PC-9 (cell line): ENCODE measurements at regions not wholly inside any gene's neighbourhood (a gene's known extent, or its start where the extent isn't known, plus 50 kb on each side); places are given as distances from the start of the nearest gene placed in this dataset.

ENCODE experiments used
- BruUV-seq: library from RNA; stranded (reverse); fragments of 400-500 nt; replicated peaks from 2 replicates; lab custom pipeline; 2021; lab: Mats Ljungman, UMichigan
- CTCF ChIA-PET: fragments of 300-600 bp; sonication (Branson Sonifier 250); formaldehyde crosslinking; loops from one replicate; lab custom pipeline; 2022; ENCODE audit warnings: antibody characterized with exemption; lab: Charles Lee
- POLR2A ChIA-PET: fragments of 300-600 bp; sonication (Branson Sonifier 250); formaldehyde crosslinking; loops from one replicate; lab custom pipeline; 2022; ENCODE audit warnings: antibody characterized with exemption; ENCODE audit not compliant: unreplicated experiment; lab: Charles Lee
- DNase-seq, 2 experiments: peaks; one replicate each; pipeline versions ENCODE4 v3.0.0 to v3.0.0-alpha.2; 2015 to 2022; ENCODE audit warnings: mixed read lengths in 1 of 2
- H2AFZ ChIP-seq: fragments of 200-600 bp; sonication (generic); 2 replicates; pipeline ENCODE4 v1.8.1; 2017; ENCODE audit warnings: antibody characterized with exemption
- H3F3A ChIP-seq: fragments of 200-600 bp; sonication (generic); 2 replicates; pipeline ENCODE4 v1.8.1; 2017; ENCODE audit warnings: antibody characterized with exemption, mild to moderate bottlenecking, low read depth; ENCODE audit not compliant: insufficient read depth
- H3K27ac ChIP-seq: fragments of 200-600 bp; sonication (generic); 2 replicates; pipeline ENCODE4 v1.6.1; 2016; ENCODE audit warnings: mixed run types
- H3K27me3 ChIP-seq: fragments of 200-600 bp; sonication (generic); 2 replicates; pipeline ENCODE4 v1.6.1; 2016; ENCODE audit warnings: low read depth, mixed run types; ENCODE audit not compliant: insufficient read depth
- H3K36me3 ChIP-seq: fragments of 200-600 bp; sonication (generic); 2 replicates; pipeline ENCODE4 v1.6.1; 2016; ENCODE audit warnings: low read depth, mixed run types
- H3K4me1 ChIP-seq: fragments of 200-600 bp; sonication (generic); replicated peaks from 2 replicates; pipeline ENCODE4 v1.6.1; 2016; ENCODE audit warnings: mixed run types; ENCODE audit not compliant: insufficient read depth
- H3K4me2 ChIP-seq: fragments of 200-600 bp; sonication (generic); 2 replicates; pipeline ENCODE4 v1.6.1; 2017; ENCODE audit warnings: mixed run types
- H3K4me3 ChIP-seq: fragments of 200-600 bp; sonication (generic); 2 replicates; pipeline ENCODE4 v1.6.1; 2016; ENCODE audit warnings: mixed run types
- H3K79me2 ChIP-seq: fragments of 200-600 bp; sonication (generic); 2 replicates; pipeline ENCODE4 v1.6.1; 2017; ENCODE audit warnings: low read depth, mixed run types
- H3K9me2 ChIP-seq: fragments of 200-600 bp; sonication (generic); 2 replicates; pipeline ENCODE4 v1.8.1; 2017; ENCODE audit warnings: mild to moderate bottlenecking; ENCODE audit not compliant: insufficient read depth
- H3K9me3 ChIP-seq: fragments of 200-600 bp; sonication (generic); 2 replicates; pipeline ENCODE4 v1.8.1; 2016; ENCODE audit warnings: low read depth; ENCODE audit not compliant: insufficient read depth
- H4K20me1 ChIP-seq: fragments of 200-600 bp; sonication (generic); 2 replicates; pipeline ENCODE4 v1.8.1; 2017; ENCODE audit not compliant: insufficient read depth
- CTCF ChIP-seq: fragments of 200-600 bp; sonication (generic); conservative IDR thresholded peaks from 2 replicates; pipeline ENCODE4 v1.6.1; 2017; ENCODE audit warnings: mixed run types, antibody characterized with exemption, mild to moderate bottlenecking, moderate library complexity
- EZH2 ChIP-seq: fragments of 200-600 bp; sonication (generic); IDR thresholded peaks from 2 replicates; pipeline ENCODE4 v1.8.0; 2017; ENCODE audit warnings: antibody characterized with exemption, low read depth
- intact Hi-C: fragments of 100-400 bp; cut with micrococcal nuclease; formaldehyde crosslinking; loops from one replicate; pipeline ENCODE4 v1.10.0; 2022; ENCODE audit not compliant: unreplicated experiment

DNA sequence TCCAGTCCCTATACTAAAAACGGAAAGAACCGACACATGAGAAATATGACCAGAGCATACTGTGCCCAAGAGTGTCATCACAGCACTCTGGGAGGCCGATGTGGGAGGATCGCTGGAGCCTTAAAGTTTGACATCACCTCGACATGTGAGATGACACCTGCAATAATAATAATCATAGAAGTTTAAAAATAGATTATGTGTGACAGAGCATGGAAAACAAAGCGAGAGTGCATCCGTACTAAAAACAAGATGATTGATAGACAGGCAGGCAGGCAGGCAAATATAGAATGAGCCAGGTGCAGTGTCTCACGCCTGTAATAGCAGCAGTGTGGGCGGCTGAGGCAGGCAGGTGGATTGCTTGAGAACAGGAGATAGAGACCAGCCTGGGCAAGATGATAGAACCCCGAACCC lies 114.8 kb upstream of the ANKRD30BL start:
- TF ChIP-seq EZH2 (no peak), CTCF (no peak)

DNA sequence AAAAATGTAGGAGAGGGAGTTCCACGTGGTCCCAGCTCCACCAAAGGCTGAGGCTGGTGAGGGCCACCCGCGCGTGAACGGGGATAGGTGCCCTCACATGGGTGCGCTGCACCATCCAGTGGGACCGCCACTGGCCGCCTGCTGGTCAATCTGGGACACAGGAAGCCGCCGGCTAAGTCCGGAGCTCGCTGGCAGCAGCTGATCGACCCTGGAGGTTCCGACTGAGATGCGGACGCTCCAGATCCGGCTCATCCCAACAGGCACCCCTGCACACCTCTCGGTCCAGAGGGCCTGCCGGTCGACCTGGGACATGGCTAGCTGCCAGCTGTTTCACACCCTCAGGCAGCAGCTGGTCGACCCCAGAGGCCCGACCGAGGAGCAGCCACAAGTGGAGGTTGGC lies 116.5 kb upstream of the ANKRD30BL start:
- Histone ChIP-seq H3K4me2 (no peak overlapping the region), H3F3A (no peaks in the 10 kb centered on the region), H3K27ac (no peak overlapping the region), H3K9me2 (no peaks in the 10 kb centered on the region), H3K4me1 (no peaks in the 10 kb centered on the region), H3K4me3 (no peak overlapping the region), H3K36me3 (no peaks in the 10 kb centered on the region), H4K20me1 (no peaks in the 10 kb centered on the region), H3K9me3 (no peaks in the 10 kb centered on the region), H3K27me3 (peaks cover 17% of the 10 kb centered on the region), H3K79me2 (no peaks in the 10 kb centered on the region), H2AFZ (no peak overlapping the region)
- POLR2A ChIA-PET: no interaction called here
- DNase-seq: no peak
- CTCF ChIA-PET: no interaction called here
- BruUV-seq: no TSS peak
- TF ChIP-seq EZH2: no peak
- no peak for TF ChIP-seq CTCF
- intact Hi-C loops: no loop called here

More for the DNA sequence above, 114.8 kb upstream of the ANKRD30BL start:
- no peak overlapping the region for H3K27ac ChIP-seq
- no peak for DNase-seq
- no peaks in the 10 kb centered on the region for H3K79me2 ChIP-seq
- ChIA-PET CTCF (no interaction called here), POLR2A (no interaction called here)
- no peak overlapping the region for H2AFZ ChIP-seq
- no peaks in the 10 kb centered on the region for H4K20me1 ChIP-seq
- H3F3A ChIP-seq: no peaks in the 10 kb centered on the region
- H3K9me3 ChIP-seq: no peaks in the 10 kb centered on the region
- no peaks in the 10 kb centered on the region for H3K36me3 ChIP-seq
- intact Hi-C loops: no loop called here
- H3K4me1 ChIP-seq: no peaks in the 10 kb centered on the region
- no peak overlapping the region for H3K4me2 ChIP-seq
- no peaks in the 10 kb centered on the region for H3K9me2 ChIP-seq
- peaks cover 5% of the 10 kb centered on the region for H3K27me3 ChIP-seq
- BruUV-seq: no TSS peak
- H3K4me3 ChIP-seq: no peak overlapping the region

GRCh38 chr2:132279344-132279743 lies 117.6 kb upstream of the ANKRD30BL start:
- Histone ChIP-seq H3K36me3 (no peaks in the 10 kb centered on the region), H3K4me1 (no peaks in the 10 kb centered on the region), H3K4me3 (no peak overlapping the region), H3K4me2 (no peak overlapping the region), H3K9me2 (no peaks in the 10 kb centered on the region), H4K20me1 (no peaks in the 10 kb centered on the region), H3K9me3 (no peaks in the 10 kb centered on the region), H3K27me3 (peaks cover 18% of the 10 kb centered on the region), H2AFZ (no peak overlapping the region), H3K79me2 (no peaks in the 10 kb centered on the region), H3F3A (no peaks in the 10 kb centered on the region), H3K27ac (no peak overlapping the region)
- no TSS peak for BruUV-seq
- DNase-seq: no peak
- CTCF ChIA-PET: no interaction called here
- POLR2A ChIA-PET: no interaction called here
- intact Hi-C loops: no loop called here
- no peak for TF ChIP-seq CTCF
- no peak for TF ChIP-seq EZH2
